Sigmoid colon (tissue), 6 donors: ENCODE measurements at regions not wholly inside any gene's neighbourhood (a gene's known extent, or its start where the extent isn't known, plus 50 kb on each side); places are given as distances from the start of the nearest gene placed in this dataset.
A peak's percentile ranks its signal among the peaks of the same experiment; 100 is the strongest.

Experiments
- DNase-seq: peaks from one replicate; pipeline ENCODE4 v3.0.0-alpha.2; 2019
- H3K27ac ChIP-seq, 4 donors: fragments of 200-600 bp; sonication (generic); one replicate each; pipeline ENCODE4 v1.5.1; 2016 to 2019; ENCODE audit warnings: mild to moderate bottlenecking in 1 of 4
- H3K27me3 ChIP-seq, 3 donors: fragments of 200-600 bp; sonication (generic); one replicate each; pipeline ENCODE4 v1.5.1; 2019; ENCODE audit warnings: mild to moderate bottlenecking in 1 of 3
- H3K36me3 ChIP-seq, 4 donors: fragments of 200-600 bp; sonication (generic); one replicate each; pipeline ENCODE4 v1.5.1; 2016 to 2019
- H3K4me1 ChIP-seq, 4 donors: fragments of 200-600 bp; sonication (generic); one replicate each; pipeline ENCODE4 v1.5.1; 2017 to 2019
- H3K4me3 ChIP-seq, 4 donors: fragments of 200-600 bp; sonication (generic); one replicate each; pipeline ENCODE4 v1.5.1; 2017 to 2019; ENCODE audit warnings: mild to moderate bottlenecking in 2 of 4, moderate library complexity in 1 of 4
- H3K9me3 ChIP-seq, 4 donors: fragments of 200-600 bp in 3 of 4; sonication (generic) in 3 of 4; one replicate each; pipeline versions ENCODE4 v1.5.1 to v1.6.1; 2013 to 2019
- CTCF ChIP-seq, 4 experiments: fragments of 450-650 bp in 3 of 4; fragments of 200-600 bp in 1 of 4; IDR thresholded peaks; one replicate each; pipeline ENCODE4 v1.5.1; 2016 to 2019; ENCODE audit warnings: antibody characterized with exemption in 4 of 4, mild to moderate bottlenecking in 3 of 4, moderate library complexity in 2 of 4
- EP300 ChIP-seq, 4 donors: sonication (generic); formaldehyde crosslinking; IDR thresholded peaks; one replicate each; pipeline ENCODE4 v1.6.1; 2017; ENCODE audit warnings: antibody characterized with exemption in 4 of 4
- POLR2A ChIP-seq, 2 donors: fragments of 450-650 bp; IDR thresholded peaks; one replicate each; pipeline ENCODE4 v1.6.1; 2016; ENCODE audit warnings: antibody characterized with exemption in 2 of 2, mild to moderate bottlenecking in 2 of 2, moderate library complexity in 2 of 2
- POLR2AphosphoS5 ChIP-seq, 4 donors: sonication (generic); formaldehyde crosslinking; IDR thresholded peaks; one replicate each; pipeline ENCODE4 v1.6.1; 2017; ENCODE audit warnings: antibody characterized with exemption in 4 of 4
- WGBS, 2 donors: extraction: QIAGEN DNeasy Blood & Tissue Kit; methylation state at CpG; one replicate each; pipeline ENCODE4 v1.1.7; 2013; 5-methylcytosine and 5-hydroxymethylcytosine counted together
- intact Hi-C: fragments of 100-400 bp; cut with DNase I; formaldehyde crosslinking; loops from one replicate; pipeline ENCODE4 v1.15.1; 2023
- donor health status: healthy with polysubstance abuse.
- donor health status: healthy.

GRCh38 chr14:101113835-101114725 lies 210.6 kb upstream of the RTL1 start:
- H3K27me3 ChIP-seq, result no peaks in the 10 kb centered on the region
- WGBS, 2 donors, result 72 to 80% methylated on average over 16 of the region's 16 CpGs
- peak; percentile 39 for DNase-seq

GRCh38 chr14:101114726-101115515 lies 211.4 kb upstream of the RTL1 start:
- Histone ChIP-seq H3K27me3 (no peaks in the 10 kb centered on the region), H3K36me3 (no peaks in the 10 kb centered on the region), H3K4me1 (no peaks in the 10 kb centered on the region), H3K9me3 (no peaks in the 10 kb centered on the region), H3K27ac (no peak overlapping the region), H3K4me3 (no peak overlapping the region)
- TF ChIP-seq EP300 (IDR thresholded peaks at IDR 0.05) (no peak), POLR2A (IDR thresholded peaks at IDR 0.05) (no peak), CTCF (IDR thresholded peaks at IDR 0.05) (no peak), POLR2AphosphoS5 (IDR thresholded peaks at IDR 0.05) (no peak)
- 85 to 89% methylated on average over 19 of the region's 19 CpGs for WGBS, 2 donors
- DNase-seq, result peak; percentile 44
- intact Hi-C loops, result no loop called here

More at GRCh38 chr14:101113835-101114725, 210.6 kb upstream of the RTL1 start:
- intact Hi-C loops, result no loop called here
- Histone ChIP-seq H3K27ac (no peak overlapping the region), H3K9me3 (no peaks in the 10 kb centered on the region), H3K4me3 (no peak overlapping the region), H3K36me3 (no peaks in the 10 kb centered on the region), H3K4me1 (no peaks in the 10 kb centered on the region)
- TF ChIP-seq EP300 (IDR thresholded peaks at IDR 0.05), result no peak
- no peak for TF ChIP-seq POLR2A (IDR thresholded peaks at IDR 0.05)
- TF ChIP-seq POLR2AphosphoS5 (IDR thresholded peaks at IDR 0.05), result no peak
- TF ChIP-seq CTCF (IDR thresholded peaks at IDR 0.05), result no peak

GRCh38 chr14:101115652-101116051 lies 212.1 kb upstream of the RTL1 start:
- 82 to 94% methylated on average over 8 of the region's 8 CpGs for WGBS, 2 donors
- intact Hi-C loops, result no loop called here
- no peaks in the 10 kb centered on the region for H3K4me1 ChIP-seq
- no peak overlapping the region for H3K27ac ChIP-seq
- no peaks in the 10 kb centered on the region for H3K36me3 ChIP-seq
- DNase-seq, result no peak
- no peaks in the 10 kb centered on the region for H3K9me3 ChIP-seq
- TF ChIP-seq EP300 (IDR thresholded peaks at IDR 0.05), result no peak
- no peak for TF ChIP-seq POLR2A (IDR thresholded peaks at IDR 0.05)
- TF ChIP-seq CTCF (IDR thresholded peaks at IDR 0.05), result no peak
- H3K27me3 ChIP-seq, result no peaks in the 10 kb centered on the region
- no peak overlapping the region for H3K4me3 ChIP-seq

- H3K4me1 ChIP-seq, result no peaks in the 10 kb centered on the region
- H3K27ac ChIP-seq, result no peak overlapping the region
- intact Hi-C loops, result no loop called here
- H3K9me3 ChIP-seq, result no peaks in the 10 kb centered on the region
- no peak for TF ChIP-seq POLR2AphosphoS5 (IDR thresholded peaks at IDR 0.05)
- no peak for TF ChIP-seq CTCF (IDR thresholded peaks at IDR 0.05)
- no peak for TF ChIP-seq EP300 (IDR thresholded peaks at IDR 0.05)
- TF ChIP-seq POLR2A (IDR thresholded peaks at IDR 0.05), result no peak
- H3K27me3 ChIP-seq, result no peaks in the 10 kb centered on the region
- WGBS, 2 donors, result 72 to 84% methylated on average over 4 of the region's 4 CpGs
- H3K4me3 ChIP-seq, result no peak overlapping the region
- H3K36me3 ChIP-seq, result no peaks in the 10 kb centered on the region
- peak; percentile 27 for DNase-seq
These were observed 212.5 kb upstream of the RTL1 start for GRCh38 chr14:101116065-101116464.
